ENCODE measurements at regions not wholly inside any gene's neighbourhood (a gene's known extent, or its start where the extent isn't known, plus 50 kb on each side); places are given as distances from the start of the nearest gene placed in this dataset.
A peak's percentile ranks its signal among the peaks of the same experiment; 100 is the strongest.

GRCh38 chr4:163273922-163274321 lies 58.5 kb downstream of the NPY1R start:
- ATAC-seq (ENCODE audit: low read depth in 2 of 2) = no peak

GRCh38 chr4:163273203-163273602 lies 59.2 kb downstream of the NPY1R start:
- peaks cover 0 to 4% (median 0%) of the 10 kb centered on the region in 3 donors for H3K27me3 Mint-ChIP-seq
- H3K36me3 Mint-ChIP-seq = no peaks in the 10 kb centered on the region
- H3K27ac Mint-ChIP-seq = no peak overlapping the region
- DNase-seq = no peak
- H3K4me1 Mint-ChIP-seq = no peaks in the 10 kb centered on the region
- no peak overlapping the region for H3K4me3 Mint-ChIP-seq
- H3K9me3 Mint-ChIP-seq = peaks cover 0 to 4% (median 0%) of the 10 kb centered on the region in 7 donors
- no peak for ATAC-seq (ENCODE audit: low read depth in 2 of 2)

More at GRCh38 chr4:163273922-163274321, 58.5 kb downstream of the NPY1R start:
- Mint-ChIP-seq H3K4me1 (no peaks in the 10 kb centered on the region), H3K9me3 (peaks cover 0 to 4% (median 0%) of the 10 kb centered on the region in 7 donors), H3K27ac (no peak overlapping the region), H3K27me3 (peaks cover 0 to 4% (median 0%) of the 10 kb centered on the region in 3 donors), H3K36me3 (no peaks in the 10 kb centered on the region), H3K4me3 (no peak overlapping the region)
- DNase-seq = no peak

GRCh38 chr4:163271555-163272127 lies 60.8 kb downstream of the NPY1R start:
- H3K27me3 Mint-ChIP-seq = peaks cover 0 to 7% (median 4%) of the 10 kb centered on the region in 3 donors
- no peaks in the 10 kb centered on the region for H3K4me1 Mint-ChIP-seq
- no peak for ATAC-seq (ENCODE audit: low read depth in 2 of 2)
- no peak for DNase-seq
- peaks cover 0 to 4% (median 0%) of the 10 kb centered on the region in 7 donors for H3K9me3 Mint-ChIP-seq
- no peak overlapping the region for H3K27ac Mint-ChIP-seq
- no peak overlapping the region for H3K4me3 Mint-ChIP-seq
- H3K36me3 Mint-ChIP-seq = no peaks in the 10 kb centered on the region

- no peak for DNase-seq
- Mint-ChIP-seq H3K36me3 (no peaks in the 10 kb centered on the region), H3K27ac (no peak overlapping the region), H3K4me3 (no peak overlapping the region), H3K27me3 (peaks cover 0 to 7% (median 6%) of the 10 kb centered on the region in 3 donors), H3K4me1 (no peaks in the 10 kb centered on the region), H3K9me3 (peaks cover 0 to 4% (median 0%) of the 10 kb centered on the region in 7 donors)
- ATAC-seq (ENCODE audit: low read depth in 2 of 2) = no peak
Observed at GRCh38 chr4:163269869-163270268, 62.5 kb downstream of the NPY1R start.

- Mint-ChIP-seq H3K4me1 (no peaks in the 10 kb centered on the region), H3K27ac (no peak overlapping the region), H3K9me3 (peaks cover 0 to 4% (median 0%) of the 10 kb centered on the region in 7 donors), H3K4me3 (no peak overlapping the region), H3K27me3 (peaks cover 0 to 7% (median 6%) of the 10 kb centered on the region in 3 donors), H3K36me3 (no peaks in the 10 kb centered on the region)
- DNase-seq = no peak
- ATAC-seq (ENCODE audit: low read depth in 2 of 2) = no peak
Observed at GRCh38 chr4:163269166-163269565, 63.2 kb downstream of the NPY1R start.

- no peaks in the 10 kb centered on the region for H3K4me1 Mint-ChIP-seq
- H3K27me3 Mint-ChIP-seq = peaks cover 6 to 9% (median 7%) of the 10 kb centered on the region in 3 donors
- no peaks in the 10 kb centered on the region for H3K36me3 Mint-ChIP-seq
- peaks cover 0 to 5% (median 0%) of the 10 kb centered on the region in 7 donors for H3K9me3 Mint-ChIP-seq
- DNase-seq (no peak), ATAC-seq (ENCODE audit: low read depth in 2 of 2) (no peak)
- H3K4me3 Mint-ChIP-seq = no peak overlapping the region
- peak overlapping the region in 1 of 6 donors; percentile 69 for H3K27ac Mint-ChIP-seq
Observed at GRCh38 chr4:163264934-163265333, 67.5 kb downstream of the NPY1R start.

GRCh38 chr4:163263606-163264005 lies 68.8 kb downstream of the NPY1R start:
- Mint-ChIP-seq H3K36me3 (no peaks in the 10 kb centered on the region), H3K27me3 (peaks cover 6 to 9% (median 7%) of the 10 kb centered on the region in 3 donors), H3K9me3 (peaks cover 0 to 5% (median 0%) of the 10 kb centered on the region in 7 donors), H3K4me1 (no peaks in the 10 kb centered on the region), H3K27ac (no peak overlapping the region), H3K4me3 (no peak overlapping the region)
- DNase-seq (no peak), ATAC-seq (ENCODE audit: low read depth in 2 of 2) (no peak)

- Mint-ChIP-seq H3K4me1 (no peaks in the 10 kb centered on the region), H3K4me3 (no peak overlapping the region), H3K27ac (no peak overlapping the region), H3K9me3 (peaks cover 0 to 3% (median 0%) of the 10 kb centered on the region in 7 donors), H3K36me3 (no peaks in the 10 kb centered on the region), H3K27me3 (peaks cover 7 to 9% (median 9%) of the 10 kb centered on the region in 3 donors)
- ATAC-seq (ENCODE audit: low read depth in 2 of 2) (no peak), DNase-seq (no peak)
Observed at GRCh38 chr4:163256680-163257343, 75.6 kb downstream of the NPY1R start.

GRCh38 chr4:163251204-163251603 lies 81.2 kb downstream of the NPY1R start:
- H3K9me3 Mint-ChIP-seq = peaks cover 0 to 5% (median 3%) of the 10 kb centered on the region in 7 donors
- H3K4me1 Mint-ChIP-seq = no peaks in the 10 kb centered on the region
- DNase-seq (no peak), ATAC-seq (ENCODE audit: low read depth in 2 of 2) (no peak)
- no peaks in the 10 kb centered on the region for H3K36me3 Mint-ChIP-seq
- H3K27me3 Mint-ChIP-seq = peaks cover 0 to 4% (median under 1%) of the 10 kb centered on the region in 3 donors
- peak overlapping the region in 1 of 8 donors; percentile 48 for H3K4me3 Mint-ChIP-seq
- no peak overlapping the region for H3K27ac Mint-ChIP-seq

GRCh38 chr4:163249042-163249441 lies 82.4 kb upstream of the NAF1 start:
- no peak for DNase-seq
- ATAC-seq (ENCODE audit: low read depth in 2 of 2) = no peak
- Mint-ChIP-seq H3K27me3 (peaks cover 5 to 9% (median 8%) of the 10 kb centered on the region in 3 donors), H3K4me1 (no peaks in the 10 kb centered on the region), H3K36me3 (no peaks in the 10 kb centered on the region), H3K27ac (no peak overlapping the region), H3K9me3 (peaks cover 0 to 5% (median 3%) of the 10 kb centered on the region in 7 donors), H3K4me3 (no peak overlapping the region)

- H3K4me1 Mint-ChIP-seq = no peaks in the 10 kb centered on the region
- DNase-seq (no peak), ATAC-seq (ENCODE audit: low read depth in 2 of 2) (no peak)
- H3K9me3 Mint-ChIP-seq = peaks cover 0 to 5% (median 3%) of the 10 kb centered on the region in 7 donors
- H3K27ac Mint-ChIP-seq = no peak overlapping the region
- H3K27me3 Mint-ChIP-seq = peaks cover 5 to 26% (median 8%) of the 10 kb centered on the region in 3 donors
- no peaks in the 10 kb centered on the region for H3K36me3 Mint-ChIP-seq
- H3K4me3 Mint-ChIP-seq = no peak overlapping the region
Observed at GRCh38 chr4:163245044-163245728, 78.5 kb upstream of the NAF1 start.

GRCh38 chr4:163243297-163243981 lies 76.7 kb upstream of the NAF1 start:
- H3K4me3 Mint-ChIP-seq = no peak overlapping the region
- no peaks in the 10 kb centered on the region for H3K4me1 Mint-ChIP-seq
- peaks cover 5 to 26% (median 8%) of the 10 kb centered on the region in 3 donors for H3K27me3 Mint-ChIP-seq
- H3K27ac Mint-ChIP-seq = no peak overlapping the region
- DNase-seq = no peak
- H3K9me3 Mint-ChIP-seq = peaks cover 0 to 3% (median 0%) of the 10 kb centered on the region in 7 donors
- no peak for ATAC-seq (ENCODE audit: low read depth in 2 of 2)
- no peaks in the 10 kb centered on the region for H3K36me3 Mint-ChIP-seq

GRCh38 chr4:163237856-163238255 lies 71.2 kb upstream of the NAF1 start:
- no peak for ATAC-seq (ENCODE audit: low read depth in 2 of 2)
- Mint-ChIP-seq H3K27ac (no peak overlapping the region), H3K4me1 (no peaks in the 10 kb centered on the region), H3K9me3 (peaks cover 11 to 26% (median 14%) of the 10 kb centered on the region in 7 donors), H3K4me3 (no peak overlapping the region), H3K27me3 (peaks cover 7 to 9% (median 8%) of the 10 kb centered on the region in 3 donors), H3K36me3 (peaks cover 4 to 8% of the 10 kb centered on the region in 2 donors)
- no peak for DNase-seq
